T-cell (primary cell): ENCODE measurements at regions not wholly inside any gene's neighbourhood (a gene's known extent, or its start where the extent isn't known, plus 50 kb on each side); places are given as distances from the start of the nearest gene placed in this dataset.

Source experiments
- ATAC-seq, 4 experiments: fragments of 200-7000 bp in 3 of 4; fragments of 150-1000 bp in 1 of 4; cut with Tn5 transposase; replicated peaks in 1 of 4; 1 replicate in 3 of 4; 2 replicates in 1 of 4; pipeline ENCODE4 v1.10.0; 2021; ENCODE audit warnings: moderate library complexity in 3 of 4, mild to moderate bottlenecking in 2 of 4, moderate number of reproducible peaks in 1 of 4
- CTCF ChIA-PET, 2 donors: fragments of 300-600 bp; sonication (Branson Sonifier 250); formaldehyde crosslinking; loops; one replicate each; lab custom pipeline; 2022; ENCODE audit warnings: antibody characterized with exemption in 2 of 2; lab: Charles Lee
- POLR2A ChIA-PET, 2 donors: fragments of 300-600 bp; sonication (Branson Sonifier 250); formaldehyde crosslinking; loops; one replicate each; lab custom pipeline; 2022; ENCODE audit warnings: antibody characterized with exemption in 2 of 2; lab: Charles Lee
- DNase-seq, 35 experiments: peaks; one replicate each; pipeline versions ENCODE4 v3.0.0 to v3.0.0-alpha.2; 2013 to 2023
- H3K27ac ChIP-seq: one replicate; pipeline ENCODE4 v1.5.1; 2013; ENCODE audit warnings: low read length
- H3K27me3 ChIP-seq, 2 experiments: replicated peaks in 1 of 2; 1 replicate in 1 of 2; 2 replicates in 1 of 2; pipeline versions ENCODE4 v1.6.1 to v1.7.0; 2013; ENCODE audit warnings: low read length in 1 of 2, mixed read lengths in 1 of 2; ENCODE audit not compliant: control insufficient read depth in 2 of 2, insufficient read depth in 2 of 2; ENCODE audit errors: extremely low read depth in 1 of 2
- H3K36me3 ChIP-seq, 2 donors: 1 replicate in 1 of 2; 2 replicates in 1 of 2; pipeline versions ENCODE4 v1.6.1 to v1.7.0; 2013; ENCODE audit warnings: low read length in 1 of 2; ENCODE audit not compliant: control insufficient read depth in 2 of 2, insufficient read depth in 1 of 2; ENCODE audit errors: extremely low read depth in 1 of 2
- H3K4me1 ChIP-seq, 2 experiments: 1 replicate in 1 of 2; 2 replicates in 1 of 2; pipeline versions ENCODE4 v1.6.1 to v1.7.0; 2013; ENCODE audit warnings: low read length in 2 of 2, mixed read lengths in 1 of 2; ENCODE audit not compliant: insufficient read depth in 2 of 2, control insufficient read depth in 1 of 2; ENCODE audit errors: extremely low read depth in 1 of 2
- H3K4me3 ChIP-seq, 2 donors: 1 replicate in 1 of 2; 2 replicates in 1 of 2; pipeline versions ENCODE4 v1.5.1 to v1.7.0; 2013; ENCODE audit warnings: mild to moderate bottlenecking in 2 of 2, low read length in 1 of 2, moderate library complexity in 1 of 2; ENCODE audit not compliant: control insufficient read depth in 1 of 2; ENCODE audit errors: extremely low read depth in 1 of 2
- H3K9me3 ChIP-seq: 2 replicates; pipeline ENCODE4 v1.7.0; 2013
- H3K27ac Mint-ChIP-seq, 2 donors: one replicate each; pipeline ENCODE4 v1.8.0; 2020 to 2021; ENCODE audit warnings: mild to moderate bottlenecking in 2 of 2, mixed read lengths in 2 of 2
- H3K27me3 Mint-ChIP-seq, 2 donors: one replicate each; pipeline ENCODE4 v1.8.0; 2021 to 2022; ENCODE audit warnings: mixed read lengths in 2 of 2
- H3K36me3 Mint-ChIP-seq: one replicate; pipeline ENCODE4 v1.8.0; 2021; ENCODE audit warnings: mixed read lengths
- H3K4me1 Mint-ChIP-seq, 3 donors: one replicate each; pipeline ENCODE4 v1.8.0; 2020 to 2022; ENCODE audit warnings: mixed read lengths in 3 of 3, mild to moderate bottlenecking in 1 of 3
- H3K4me3 Mint-ChIP-seq, 3 donors: one replicate each; pipeline ENCODE4 v1.8.0; 2020 to 2022; ENCODE audit warnings: mild to moderate bottlenecking in 3 of 3, mixed read lengths in 3 of 3, moderate library complexity in 3 of 3
- H3K9me3 Mint-ChIP-seq, 3 donors: one replicate each; pipeline ENCODE4 v1.8.0; 2020 to 2022; ENCODE audit warnings: mixed read lengths in 3 of 3
- WGBS: methylation state at CpG from one replicate; pipeline ENCODE4 v1.1.5; 2013; ENCODE audit warnings: missing lambda C conversion rate; ENCODE audit not compliant: insufficient coverage; 5-methylcytosine and 5-hydroxymethylcytosine counted together

GRCh38 chr21:41677671-41678015 is 89.2 kb downstream of the RIPK4 start:
- H3K9me3 ChIP-seq = no peaks in the 10 kb centered on the region
- no peak overlapping the region for H3K4me3 Mint-ChIP-seq
- H3K27ac ChIP-seq = no peak overlapping the region
- CTCF ChIA-PET = no interaction called here
- H3K4me1 Mint-ChIP-seq = peaks cover 0 to 2% (median under 1%) of the 10 kb centered on the region in 3 donors
- H3K9me3 Mint-ChIP-seq = no peaks in the 10 kb centered on the region
- WGBS = 75% methylated on average over 3 of the region's 8 CpGs
- POLR2A ChIA-PET = no interaction called here
- ATAC-seq (no peak), DNase-seq (no peak)
- H3K36me3 ChIP-seq = no peaks in the 10 kb centered on the region
- H3K4me3 ChIP-seq = no peak overlapping the region
- peaks cover 14 to 31% of the 10 kb centered on the region in 2 donors for H3K27me3 Mint-ChIP-seq
- peaks cover 0 to 44% of the 10 kb centered on the region in 2 experiments for H3K27me3 ChIP-seq
- H3K36me3 Mint-ChIP-seq = no peaks in the 10 kb centered on the region
- no peaks in the 10 kb centered on the region for H3K4me1 ChIP-seq
- no peak overlapping the region for H3K27ac Mint-ChIP-seq

GRCh38 chr21:41676198-41676597 is 90.7 kb downstream of the RIPK4 start:
- no peak overlapping the region for H3K27ac Mint-ChIP-seq
- no peak for DNase-seq
- peaks cover 0 to 9% of the 10 kb centered on the region in 2 experiments for H3K4me1 ChIP-seq
- peaks cover 0 to 41% of the 10 kb centered on the region in 2 experiments for H3K27me3 ChIP-seq
- H3K36me3 Mint-ChIP-seq = no peaks in the 10 kb centered on the region
- H3K27ac ChIP-seq = no peak overlapping the region
- POLR2A ChIA-PET = no interaction called here
- H3K4me3 Mint-ChIP-seq = no peak overlapping the region
- no peak overlapping the region for H3K4me3 ChIP-seq
- peaks cover 5 to 17% (median 11%) of the 10 kb centered on the region in 3 donors for H3K4me1 Mint-ChIP-seq
- H3K36me3 ChIP-seq = no peaks in the 10 kb centered on the region
- peaks cover 9 to 27% of the 10 kb centered on the region in 2 donors for H3K27me3 Mint-ChIP-seq
- no peaks in the 10 kb centered on the region for H3K9me3 ChIP-seq
- CTCF ChIA-PET = no interaction called here
- ATAC-seq = no peak
- H3K9me3 Mint-ChIP-seq = no peaks in the 10 kb centered on the region
- WGBS = no CpG with 5 or more reads among the region's 3 CpGs

GRCh38 chr21:41675574-41675973 is 91.3 kb downstream of the RIPK4 start:
- ATAC-seq (no peak), DNase-seq (no peak)
- no CpG with 5 or more reads among the region's 6 CpGs for WGBS
- Histone ChIP-seq H3K36me3 (no peaks in the 10 kb centered on the region), H3K27ac (no peak overlapping the region), H3K4me1 (peaks cover 0 to 9% of the 10 kb centered on the region in 2 experiments), H3K9me3 (no peaks in the 10 kb centered on the region), H3K4me3 (no peak overlapping the region), H3K27me3 (peaks cover 0 to 36% of the 10 kb centered on the region in 2 experiments)
- peaks cover 9 to 24% of the 10 kb centered on the region in 2 donors for H3K27me3 Mint-ChIP-seq
- ChIA-PET POLR2A (no interaction called here), CTCF (no interaction called here)
- H3K9me3 Mint-ChIP-seq = no peaks in the 10 kb centered on the region
- H3K36me3 Mint-ChIP-seq = no peaks in the 10 kb centered on the region
- H3K4me3 Mint-ChIP-seq = no peak overlapping the region
- H3K4me1 Mint-ChIP-seq = peaks cover 5 to 20% (median 13%) of the 10 kb centered on the region in 3 donors
- H3K27ac Mint-ChIP-seq = no peak overlapping the region

GRCh38 chr21:41674402-41674801 is 92.5 kb downstream of the RIPK4 start:
- CTCF ChIA-PET = interaction anchor here in 1 of 2 donors (0.6 kb wide), 1 partner anchor 46 kb away, joined by 3 read pairs; no protein-coding TSS in a partner anchor
- WGBS = 95% methylated on average over 3 of the region's 6 CpGs

GRCh38 chr21:41673596-41674335 is 93.1 kb downstream of the RIPK4 start:
- peaks cover 0 to 9% of the 10 kb centered on the region in 2 experiments for H3K4me1 ChIP-seq
- no peak overlapping the region for H3K27ac ChIP-seq
- Mint-ChIP-seq H3K36me3 (no peaks in the 10 kb centered on the region), H3K4me3 (no peak overlapping the region), H3K4me1 (peaks cover 5 to 20% (median 13%) of the 10 kb centered on the region in 3 donors), H3K27me3 (peaks cover 4 to 6% of the 10 kb centered on the region in 2 donors), H3K9me3 (no peaks in the 10 kb centered on the region), H3K27ac (no peak overlapping the region)
- no peak overlapping the region for H3K4me3 ChIP-seq
- no peaks in the 10 kb centered on the region for H3K9me3 ChIP-seq
- POLR2A ChIA-PET = no interaction called here
- DNase-seq (no peak), ATAC-seq (no peak)
- H3K36me3 ChIP-seq = no peaks in the 10 kb centered on the region
- CTCF ChIA-PET = interaction anchor here in 1 of 2 donors (0.6 kb wide), 1 partner anchor 47 kb away, joined by 3 read pairs; no protein-coding TSS in a partner anchor
- 81% methylated on average over 8 of the region's 13 CpGs for WGBS
- H3K27me3 ChIP-seq = peaks cover 0 to 35% of the 10 kb centered on the region in 2 experiments

More at GRCh38 chr21:41674402-41674801, 92.5 kb downstream of the RIPK4 start:
- H3K4me1 Mint-ChIP-seq = peaks cover 5 to 20% (median 13%) of the 10 kb centered on the region in 3 donors
- H3K9me3 Mint-ChIP-seq = no peaks in the 10 kb centered on the region
- Histone ChIP-seq H3K4me3 (no peak overlapping the region), H3K9me3 (no peaks in the 10 kb centered on the region), H3K27ac (no peak overlapping the region), H3K36me3 (no peaks in the 10 kb centered on the region), H3K4me1 (peaks cover 0 to 9% of the 10 kb centered on the region in 2 experiments), H3K27me3 (peaks cover 0 to 37% of the 10 kb centered on the region in 2 experiments)
- peaks cover 9 to 13% of the 10 kb centered on the region in 2 donors for H3K27me3 Mint-ChIP-seq
- POLR2A ChIA-PET = no interaction called here
- DNase-seq (no peak), ATAC-seq (no peak)
- no peak overlapping the region for H3K27ac Mint-ChIP-seq
- no peaks in the 10 kb centered on the region for H3K36me3 Mint-ChIP-seq
- no peak overlapping the region for H3K4me3 Mint-ChIP-seq

- Histone ChIP-seq H3K36me3 (no peaks in the 10 kb centered on the region), H3K27ac (no peak overlapping the region), H3K4me1 (peaks cover 0 to 9% of the 10 kb centered on the region in 2 experiments), H3K27me3 (peaks cover 0 to 29% of the 10 kb centered on the region in 2 experiments), H3K9me3 (no peaks in the 10 kb centered on the region), H3K4me3 (no peak overlapping the region)
- 84% methylated on average over 18 of the region's 18 CpGs for WGBS
- Mint-ChIP-seq H3K27ac (no peak overlapping the region), H3K4me1 (peaks cover 5 to 20% (median 13%) of the 10 kb centered on the region in 3 donors), H3K9me3 (no peaks in the 10 kb centered on the region), H3K4me3 (no peak overlapping the region), H3K36me3 (no peaks in the 10 kb centered on the region), H3K27me3 (peaks cover 4 to 6% of the 10 kb centered on the region in 2 donors)
- POLR2A ChIA-PET = no interaction called here
- CTCF ChIA-PET = no interaction called here
- no peak for ATAC-seq
- no peak for DNase-seq
These were observed 93.8 kb downstream of the RIPK4 start for GRCh38 chr21:41673071-41673470.
